HG03175 (cell line): ENCODE measurements at regions not wholly inside any gene's neighbourhood (a gene's known extent, or its start where the extent isn't known, plus 50 kb on each side); places are given as distances from the start of the nearest gene placed in this dataset.
"Not testable (repeated sequence)": the region's sequence is repeated elsewhere in the genome, so short reads cannot be mapped to it uniquely, and the experiment has no call there.

ENCODE experiments used
- ATAC-seq: cut with Tn5 transposase; IDR thresholded peaks from one replicate; pipeline ENCODE4 v1.9.1; 2021; ENCODE audit warnings: mild to moderate bottlenecking, moderate library complexity; ENCODE audit not compliant: unreplicated experiment

GRCh38 chr2:35962585-35963146 is 392.9 kb upstream of the CRIM1 start:
- ATAC-seq: no peak

GRCh38 chr2:35960596-35960995 is 395.0 kb upstream of the CRIM1 start:
- ATAC-seq: no peak

GRCh38 chr2:35957053-35957452 is 398.5 kb upstream of the CRIM1 start:
- ATAC-seq: not testable (repeated sequence)

- ATAC-seq: no peak
These were observed 409.1 kb upstream of the CRIM1 start for GRCh38 chr2:35946478-35946877.

GRCh38 chr2:35938838-35939237 is 416.7 kb upstream of the CRIM1 start:
- no peak for ATAC-seq

GRCh38 chr2:35933031-35933430 is 422.5 kb upstream of the CRIM1 start:
- ATAC-seq: no peak

GRCh38 chr2:35932276-35932963 is 423.2 kb upstream of the CRIM1 start:
- no peak for ATAC-seq

- no peak for ATAC-seq
These were observed 424.0 kb upstream of the CRIM1 start for GRCh38 chr2:35931626-35932025.

- no peak for ATAC-seq
These were observed 424.5 kb upstream of the CRIM1 start for GRCh38 chr2:35931115-35931514.

GRCh38 chr2:35929551-35929950 is 426.0 kb upstream of the CRIM1 start:
- ATAC-seq: no peak

GRCh38 chr2:35920061-35920460 is 435.5 kb upstream of the CRIM1 start:
- ATAC-seq: no peak

- ATAC-seq: no peak
These were observed 440.3 kb upstream of the CRIM1 start for GRCh38 chr2:35915261-35915660.

GRCh38 chr2:35891936-35892335 is 463.6 kb upstream of the CRIM1 start:
- no peak for ATAC-seq

- no peak for ATAC-seq
These were observed 464.1 kb upstream of the CRIM1 start for GRCh38 chr2:35891528-35891927.

GRCh38 chr2:35887146-35887545 is 468.4 kb upstream of the CRIM1 start:
- ATAC-seq: no peak

GRCh38 chr2:35873921-35874320 is 481.7 kb upstream of the CRIM1 start:
- no peak for ATAC-seq

- ATAC-seq: no peak
These were observed 483.9 kb upstream of the CRIM1 start for GRCh38 chr2:35871672-35872071.

GRCh38 chr2:35870713-35871112 is 484.9 kb upstream of the CRIM1 start:
- ATAC-seq: no peak

GRCh38 chr2:35864141-35864540 is 491.4 kb upstream of the CRIM1 start:
- ATAC-seq: no peak

- ATAC-seq: no peak
These were observed 497.4 kb upstream of the CRIM1 start for GRCh38 chr2:35858216-35858615.

- ATAC-seq: no peak
These were observed 498.1 kb upstream of the CRIM1 start for GRCh38 chr2:35857498-35857897.

- ATAC-seq: no peak
These were observed 524.2 kb upstream of the CRIM1 start for GRCh38 chr2:35831385-35831784.

GRCh38 chr2:35830833-35831232 is 524.7 kb upstream of the CRIM1 start:
- ATAC-seq: no peak
